Bronchial epithelial cell (primary cell): ENCODE measurements at regions not wholly inside any gene's neighbourhood (a gene's known extent, or its start where the extent isn't known, plus 50 kb on each side); places are given as distances from the start of the nearest gene placed in this dataset.

ENCODE experiments used
- DNase-seq: peaks from one replicate; pipeline ENCODE4 v3.0.0-alpha.2; 2010; ENCODE audit warnings: low read depth
- FAIRE-seq: peaks from 2 replicates; lab custom pipeline; 2011; peaks lifted over from hg19 to GRCh38; lab: Jason Lieb, UNC
- H3K27me3 ChIP-seq: 2 replicates; pipeline ENCODE4 v1.5.1; 2011; ENCODE audit warnings: low read length; ENCODE audit not compliant: control insufficient read depth, insufficient read depth
- H3K36me3 ChIP-seq: 2 replicates; pipeline ENCODE4 v1.5.1; 2011; ENCODE audit warnings: low read length; ENCODE audit not compliant: control insufficient read depth, insufficient read depth
- H3K4me3 ChIP-seq: 2 replicates; pipeline ENCODE4 v1.5.1; 2011; ENCODE audit warnings: mild to moderate bottlenecking, low read depth, low read length, control low read depth
- TF ChIP-seq, protein P1 (sequence below): IDR thresholded peaks from 2 replicates; pipeline ENCODE4 v1.5.1; 2011; ENCODE audit warnings: mild to moderate bottlenecking, moderate library complexity, low read length, control low read depth, inconsistent platforms; ENCODE audit not compliant: insufficient read depth, severe bottlenecking

GRCh38 chr4:28232376-28232775, 1371.7 kb downstream of the STIM2 start:
- Histone ChIP-seq H3K36me3 (no peaks in the 10 kb centered on the region), H3K4me3 (no peak overlapping the region), H3K27me3 (no peaks in the 10 kb centered on the region)
- FAIRE-seq = no peak
- peak; percentile 31 for DNase-seq
- TF ChIP-seq, protein P1, sequence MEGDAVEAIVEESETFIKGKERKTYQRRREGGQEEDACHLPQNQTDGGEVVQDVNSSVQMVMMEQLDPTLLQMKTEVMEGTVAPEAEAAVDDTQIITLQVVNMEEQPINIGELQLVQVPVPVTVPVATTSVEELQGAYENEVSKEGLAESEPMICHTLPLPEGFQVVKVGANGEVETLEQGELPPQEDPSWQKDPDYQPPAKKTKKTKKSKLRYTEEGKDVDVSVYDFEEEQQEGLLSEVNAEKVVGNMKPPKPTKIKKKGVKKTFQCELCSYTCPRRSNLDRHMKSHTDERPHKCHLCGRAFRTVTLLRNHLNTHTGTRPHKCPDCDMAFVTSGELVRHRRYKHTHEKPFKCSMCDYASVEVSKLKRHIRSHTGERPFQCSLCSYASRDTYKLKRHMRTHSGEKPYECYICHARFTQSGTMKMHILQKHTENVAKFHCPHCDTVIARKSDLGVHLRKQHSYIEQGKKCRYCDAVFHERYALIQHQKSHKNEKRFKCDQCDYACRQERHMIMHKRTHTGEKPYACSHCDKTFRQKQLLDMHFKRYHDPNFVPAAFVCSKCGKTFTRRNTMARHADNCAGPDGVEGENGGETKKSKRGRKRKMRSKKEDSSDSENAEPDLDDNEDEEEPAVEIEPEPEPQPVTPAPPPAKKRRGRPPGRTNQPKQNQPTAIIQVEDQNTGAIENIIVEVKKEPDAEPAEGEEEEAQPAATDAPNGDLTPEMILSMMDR = no peak

DNA sequence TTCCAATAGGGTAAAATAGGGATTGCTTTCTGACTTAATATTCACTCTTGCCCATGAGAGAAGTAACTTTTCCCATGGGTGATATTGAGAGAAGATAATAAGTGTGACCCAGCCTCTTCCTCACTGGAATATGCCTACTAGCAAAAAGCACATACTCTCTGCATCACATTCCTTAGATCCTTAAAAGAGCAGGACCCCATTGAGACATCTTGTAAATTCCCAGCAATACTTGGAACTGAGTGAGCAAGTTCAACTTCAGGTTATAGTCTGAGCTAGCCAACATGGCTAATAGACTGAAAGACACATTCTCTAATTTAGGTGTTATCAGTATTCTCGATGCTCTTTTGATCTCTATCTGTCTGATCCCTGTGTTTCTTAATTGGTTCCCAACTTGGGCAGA, 1372.3 kb downstream of the STIM2 start:
- DNase-seq (no peak), FAIRE-seq (no peak)
- TF ChIP-seq, protein P1 = no peak
- Histone ChIP-seq H3K36me3 (no peaks in the 10 kb centered on the region), H3K4me3 (no peak overlapping the region), H3K27me3 (no peaks in the 10 kb centered on the region)

DNA sequence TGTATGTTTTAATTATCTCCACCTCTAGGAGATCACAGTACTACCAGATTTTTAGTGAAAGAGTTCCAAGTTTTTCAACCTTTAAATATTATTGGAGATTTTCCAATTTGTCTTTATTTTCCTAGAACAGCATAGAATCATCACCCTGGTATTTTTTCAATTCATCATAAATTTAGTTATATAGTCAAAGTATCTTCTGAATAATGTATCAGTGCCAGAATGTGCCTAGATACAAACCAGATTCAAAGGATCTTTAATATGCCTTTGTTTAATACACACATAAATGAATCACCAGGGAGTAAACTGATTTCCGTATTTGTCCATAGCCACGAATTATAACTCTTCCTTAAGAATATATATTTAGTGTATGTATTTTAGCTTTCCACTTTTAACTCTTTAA, 1373.1 kb downstream of the STIM2 start:
- FAIRE-seq (no peak), DNase-seq (no peak)
- H3K36me3 ChIP-seq = no peaks in the 10 kb centered on the region
- no peaks in the 10 kb centered on the region for H3K27me3 ChIP-seq
- no peak overlapping the region for H3K4me3 ChIP-seq
- TF ChIP-seq, protein P1 = no peak

DNA sequence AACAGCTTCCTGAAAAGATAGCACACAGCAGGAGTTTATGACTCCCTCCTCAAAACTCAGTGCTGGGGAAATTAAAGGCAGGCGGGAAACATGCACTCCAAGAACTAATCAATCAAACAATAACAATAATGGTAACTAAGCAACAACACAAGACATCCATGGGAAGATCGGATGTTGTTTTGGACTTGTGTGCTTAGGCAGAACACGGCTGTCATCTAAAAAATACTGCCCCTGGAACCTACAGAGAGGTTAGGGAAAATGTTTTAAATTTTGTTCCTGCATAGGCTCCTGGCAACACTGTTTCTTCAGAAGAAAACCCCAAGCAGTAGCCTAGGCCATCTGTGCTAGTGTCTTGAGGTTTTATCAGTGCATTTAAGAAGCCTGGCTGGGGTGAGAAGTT, 1378.2 kb downstream of the STIM2 start:
- Histone ChIP-seq H3K36me3 (no peaks in the 10 kb centered on the region), H3K4me3 (no peak overlapping the region), H3K27me3 (no peaks in the 10 kb centered on the region)
- TF ChIP-seq, protein P1 = no peak
- FAIRE-seq (peak; percentile 32), DNase-seq (no peak)

GRCh38 chr4:28241021-28241420, 1380.4 kb downstream of the STIM2 start:
- TF ChIP-seq, protein P1 = no peak
- FAIRE-seq (no peak), DNase-seq (no peak)
- Histone ChIP-seq H3K27me3 (no peaks in the 10 kb centered on the region), H3K36me3 (no peaks in the 10 kb centered on the region), H3K4me3 (no peak overlapping the region)

GRCh38 chr4:28247805-28248204, 1387.2 kb downstream of the STIM2 start:
- DNase-seq = peak; percentile 71
- Histone ChIP-seq H3K27me3 (no peaks in the 10 kb centered on the region), H3K4me3 (no peak overlapping the region), H3K36me3 (no peaks in the 10 kb centered on the region)
- FAIRE-seq = no peak
- TF ChIP-seq, protein P1 = no peak
